HL-60 (cell line): ENCODE measurements at regions not wholly inside any gene's neighbourhood (a gene's known extent, or its start where the extent isn't known, plus 50 kb on each side); places are given as distances from the start of the nearest gene placed in this dataset.

Experiments used
- DNase-seq, 2 experiments: peaks; one replicate each; pipeline ENCODE4 v3.0.0-alpha.2; 2010 to 2020; ENCODE audit warnings: low read depth in 1 of 2, low spot score in 1 of 2
- H3K27ac ChIP-seq: fragments of 250-450 bp; sonication (Bioruptor Pico); replicated peaks from 2 replicates; pipeline ENCODE4 v1.5.1; 2020; ENCODE audit warnings: mild to moderate bottlenecking, moderate library complexity
- H3K27me3 ChIP-seq: fragments of 250-450 bp; sonication (Bioruptor Pico); 2 replicates; pipeline ENCODE4 v1.5.1; 2021; ENCODE audit warnings: mild to moderate bottlenecking, moderate library complexity; ENCODE audit not compliant: insufficient read depth, poor library complexity, severe bottlenecking
- H3K4me3 ChIP-seq: replicated peaks from 2 replicates; pipeline ENCODE4 v1.5.1; 2011; ENCODE audit warnings: mild to moderate bottlenecking, control low read depth, low read length; ENCODE audit not compliant: insufficient read depth
- CTCF ChIP-seq: IDR thresholded peaks from one replicate; pipeline ENCODE4 v1.5.1; 2011; ENCODE audit warnings: low read length, control low read depth, inconsistent platforms; ENCODE audit not compliant: insufficient read depth
- GABPA ChIP-seq: IDR thresholded peaks from 2 replicates; pipeline ENCODE4 v1.6.1; 2012; ENCODE audit warnings: low read depth
- POLR2AphosphoS5 ChIP-seq: IDR thresholded peaks from 2 replicates; pipeline ENCODE4 v1.6.1; 2012; ENCODE audit warnings: low read depth
- REST ChIP-seq: IDR thresholded peaks from 2 replicates; pipeline ENCODE4 v1.6.1; 2012; ENCODE audit warnings: low read depth; ENCODE audit not compliant: insufficient replicate concordance
- SPI1 ChIP-seq: IDR thresholded peaks from 2 replicates; pipeline ENCODE4 v1.6.1; 2012; ENCODE audit warnings: low read depth, mild to moderate bottlenecking, borderline replicate concordance

GRCh38 chr7:98555403-98555802 is 61.7 kb upstream of the NPTX2 start:
- TF ChIP-seq REST (no peak), GABPA (no peak), POLR2AphosphoS5 (no peak), CTCF (no peak), SPI1 (no peak)

GRCh38 chr7:98553666-98554065 is 63.4 kb upstream of the NPTX2 start:
- Histone ChIP-seq H3K4me3 (no peak overlapping the region), H3K27me3 (no peaks in the 10 kb centered on the region), H3K27ac (no peak overlapping the region)
- TF ChIP-seq CTCF = no peak
- no peak for TF ChIP-seq POLR2AphosphoS5
- no peak for TF ChIP-seq REST
- no peak for TF ChIP-seq SPI1
- no peak for TF ChIP-seq GABPA
- no peak for DNase-seq

More at GRCh38 chr7:98555403-98555802, 61.7 kb upstream of the NPTX2 start:
- Histone ChIP-seq H3K27me3 (no peaks in the 10 kb centered on the region), H3K27ac (no peak overlapping the region), H3K4me3 (no peak overlapping the region)
- DNase-seq = no peak

GRCh38 chr7:98551611-98552273 is 65.3 kb upstream of the NPTX2 start:
- no peak overlapping the region for H3K4me3 ChIP-seq
- H3K27me3 ChIP-seq = no peaks in the 10 kb centered on the region
- H3K27ac ChIP-seq = no peak overlapping the region
- no peak for TF ChIP-seq GABPA
- TF ChIP-seq CTCF = no peak
- TF ChIP-seq POLR2AphosphoS5 = no peak
- no peak for DNase-seq

- no peaks in the 10 kb centered on the region for H3K27me3 ChIP-seq
- TF ChIP-seq SPI1 = no peak
- no peak for TF ChIP-seq POLR2AphosphoS5
- no peak for TF ChIP-seq GABPA
- H3K4me3 ChIP-seq = no peak overlapping the region
- no peak overlapping the region for H3K27ac ChIP-seq
- DNase-seq = no peak
Observed at GRCh38 chr7:98548971-98549370, 68.1 kb upstream of the NPTX2 start.
